Keratinocyte (primary cell): ENCODE measurements at regions not wholly inside any gene's neighbourhood (a gene's known extent, or its start where the extent isn't known, plus 50 kb on each side); places are given as distances from the start of the nearest gene placed in this dataset.
"Not testable (repeated sequence)": the region's sequence is repeated elsewhere in the genome, so short reads cannot be mapped to it uniquely, and the experiment has no call there.

Experiments used
- DNase-seq: peaks from one replicate; pipeline ENCODE4 v3.0.0-alpha.2; 2011; ENCODE audit warnings: low read depth, missing footprints, low spot score
- FAIRE-seq: peaks from 2 replicates; lab custom pipeline; 2011; peaks lifted over from hg19 to GRCh38; lab: Jason Lieb, UNC
- H2AFZ ChIP-seq: 2 replicates; pipeline ENCODE4 v1.6.0; 2012; ENCODE audit warnings: low read length, control low read depth, inconsistent platforms; ENCODE audit not compliant: control insufficient read depth
- H3K27ac ChIP-seq: 2 replicates; pipeline ENCODE4 v1.5.1; 2011; ENCODE audit warnings: low read length; ENCODE audit not compliant: control insufficient read depth, insufficient read depth
- H3K27me3 ChIP-seq: 3 replicates; pipeline ENCODE4 v1.6.0; 2011; ENCODE audit warnings: low read length; ENCODE audit not compliant: control insufficient read depth, insufficient read depth; ENCODE audit errors: extremely low read depth
- H3K36me3 ChIP-seq, 2 experiments: 2 replicates in 1 of 2; 3 replicates in 1 of 2; pipeline ENCODE4 v1.5.1; 2011; ENCODE audit warnings: low read length in 2 of 2, mild to moderate bottlenecking in 1 of 2; ENCODE audit not compliant: control insufficient read depth in 2 of 2, insufficient read depth in 2 of 2; ENCODE audit errors: extremely low read depth in 1 of 2
- H3K4me1 ChIP-seq: 3 replicates; pipeline ENCODE4 v1.5.1; 2011; ENCODE audit warnings: low read length; ENCODE audit not compliant: control insufficient read depth, insufficient read depth; ENCODE audit errors: extremely low read depth
- H3K4me2 ChIP-seq: 3 replicates; pipeline ENCODE4 v1.6.0; 2011; ENCODE audit warnings: low read depth, low read length; ENCODE audit not compliant: control insufficient read depth, insufficient read depth; ENCODE audit errors: extremely low read depth
- H3K4me3 ChIP-seq, 3 experiments: fragments of 200-600 bp in 1 of 3; sonication (generic) in 1 of 3; 2 replicates in 2 of 3; 3 replicates in 1 of 3; pipeline ENCODE4 v1.5.1; 2011 to 2016; ENCODE audit warnings: low read length in 3 of 3, mild to moderate bottlenecking in 3 of 3, control low read depth in 2 of 3, inconsistent platforms in 1 of 3, low read depth in 1 of 3, mixed read lengths in 1 of 3, mixed run types in 1 of 3, moderate library complexity in 1 of 3; ENCODE audit not compliant: control insufficient read depth in 2 of 3, insufficient read depth in 2 of 3; ENCODE audit errors: extremely low read depth in 1 of 3
- H3K79me2 ChIP-seq: 2 replicates; pipeline ENCODE4 v1.6.0; 2012; ENCODE audit warnings: low read length; ENCODE audit not compliant: control insufficient read depth, insufficient read depth
- H3K9ac ChIP-seq: 3 replicates; pipeline ENCODE4 v1.6.0; 2011; ENCODE audit warnings: low read length; ENCODE audit not compliant: control insufficient read depth, insufficient read depth; ENCODE audit errors: extremely low read depth
- H3K9me1 ChIP-seq: 3 replicates; pipeline ENCODE4 v1.6.0; 2011; ENCODE audit warnings: low read length; ENCODE audit not compliant: control insufficient read depth, insufficient read depth; ENCODE audit errors: extremely low read depth
- H3K9me3 ChIP-seq: 2 replicates; pipeline ENCODE4 v1.5.1; 2012; ENCODE audit warnings: low read depth, low read length; ENCODE audit not compliant: control insufficient read depth
- H4K20me1 ChIP-seq: 3 replicates; pipeline ENCODE4 v1.6.0; 2011; ENCODE audit warnings: low read length; ENCODE audit not compliant: control insufficient read depth, insufficient read depth; ENCODE audit errors: extremely low read depth
- CTCF ChIP-seq, 3 experiments: IDR thresholded peaks in 1 of 3; conservative IDR thresholded peaks in 1 of 3; optimal IDR thresholded peaks in 1 of 3; 2 replicates in 2 of 3; 3 replicates in 1 of 3; pipeline versions ENCODE3 to v1.5.1; 2011; ENCODE audit warnings: low read length in 3 of 3, mild to moderate bottlenecking in 3 of 3, moderate library complexity in 2 of 3, control low read depth in 1 of 3, inconsistent platforms in 1 of 3; ENCODE audit not compliant: insufficient read depth in 2 of 3; ENCODE audit errors: extremely low read depth in 1 of 3
- EZH2 ChIP-seq: IDR thresholded peaks from one replicate; pipeline ENCODE4 v1.6.1; 2012; ENCODE audit warnings: inconsistent platforms, mild to moderate bottlenecking, low read length, moderate library complexity
- dilution Hi-C: fragments of 300-500 bp; cut with MboI; formaldehyde crosslinking; loops from one replicate; pipeline ENCODE4 v1.7.0; 2020; ENCODE audit warnings: low sequenced_read_pairs; ENCODE audit not compliant: extremely low pct_ligation_motif_present

GRCh38 chrX:138885886-138886285 lies 174.4 kb upstream of the FGF13 start:
- TF ChIP-seq CTCF (optimal IDR thresholded peaks at IDR 0.05 in 1 of 3, IDR thresholded peaks at IDR 0.05 in 1 of 3, conservative IDR thresholded peaks at IDR 0.05 in 1 of 3; ENCODE audit: extremely low read depth in 1 of 3, insufficient read depth in 2 of 3, low read length in 3 of 3) (no peak), EZH2 (no peak)
- Histone ChIP-seq H3K27me3 (no peaks in the 10 kb centered on the region), H3K9me3 (no peaks in the 10 kb centered on the region), H3K79me2 (no peaks in the 10 kb centered on the region), H4K20me1 (no peaks in the 10 kb centered on the region), H3K4me1 (no peaks in the 10 kb centered on the region), H3K27ac (no peak overlapping the region), H2AFZ (no peak overlapping the region), H3K9me1 (no peaks in the 10 kb centered on the region), H3K4me2 (no peak overlapping the region), H3K4me3 (no peak overlapping the region), H3K36me3 (no peaks in the 10 kb centered on the region), H3K9ac (no peak overlapping the region)
- DNase-seq (no peak), FAIRE-seq (no peak)
- dilution Hi-C loops = no loop called here

DNA sequence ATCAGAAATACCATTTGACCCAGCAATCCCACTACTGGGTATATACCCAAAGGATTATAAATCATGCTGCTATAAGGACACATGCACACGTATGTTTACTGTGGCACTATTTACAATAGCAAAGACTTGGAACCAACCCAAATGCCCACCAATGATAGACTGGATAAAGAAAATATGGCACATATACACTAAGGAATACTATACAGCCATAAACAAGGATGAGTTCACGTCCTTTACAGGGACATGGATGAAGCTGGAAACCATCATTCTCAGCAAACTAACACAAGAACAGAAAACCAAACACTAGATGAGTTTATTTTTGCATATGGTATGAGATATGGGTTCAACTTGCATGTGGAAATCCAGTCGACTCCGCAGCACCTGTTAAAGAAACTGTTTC lies 168.8 kb upstream of the FGF13 start:
- FAIRE-seq, H3K4me2 ChIP-seq, H3K9me1 ChIP-seq, H3K9me3 ChIP-seq, H3K27ac ChIP-seq, H3K27me3 ChIP-seq, H3K36me3 ChIP-seq, H3K9ac ChIP-seq, H3K4me3 ChIP-seq, H4K20me1 ChIP-seq, H3K4me1 ChIP-seq, H3K79me2 ChIP-seq, H2AFZ ChIP-seq, DNase-seq, dilution Hi-C loops: not testable (repeated sequence)

GRCh38 chrX:138877746-138878145 lies 166.2 kb upstream of the FGF13 start:
- no peak for TF ChIP-seq CTCF (optimal IDR thresholded peaks at IDR 0.05 in 1 of 3, IDR thresholded peaks at IDR 0.05 in 1 of 3, conservative IDR thresholded peaks at IDR 0.05 in 1 of 3; ENCODE audit: extremely low read depth in 1 of 3, insufficient read depth in 2 of 3, low read length in 3 of 3)
- TF ChIP-seq EZH2 = no peak
- FAIRE-seq (no peak), DNase-seq (no peak)
- dilution Hi-C loops = no loop called here
- H3K4me1 ChIP-seq = peaks cover 3% of the 10 kb centered on the region
- no peak overlapping the region for H3K27ac ChIP-seq
- peak overlapping the region; percentile 22 for H3K4me2 ChIP-seq
- H3K9me1 ChIP-seq = no peaks in the 10 kb centered on the region
- H3K9ac ChIP-seq = no peak overlapping the region
- H2AFZ ChIP-seq = no peak overlapping the region
- no peak overlapping the region for H3K4me3 ChIP-seq
- H3K79me2 ChIP-seq = no peaks in the 10 kb centered on the region
- H3K9me3 ChIP-seq = no peaks in the 10 kb centered on the region
- H4K20me1 ChIP-seq = no peaks in the 10 kb centered on the region
- no peaks in the 10 kb centered on the region for H3K36me3 ChIP-seq
- H3K27me3 ChIP-seq = no peaks in the 10 kb centered on the region
